Neutrophil (primary cell): ENCODE measurements at regions not wholly inside any gene's neighbourhood (a gene's known extent, or its start where the extent isn't known, plus 50 kb on each side); places are given as distances from the start of the nearest gene placed in this dataset.

Experiments
- H3K27ac ChIP-seq: fragments of 200-600 bp; sonication (generic); 2 replicates; pipeline ENCODE4 v1.5.1; 2016; ENCODE audit warnings: mild to moderate bottlenecking, moderate library complexity
- H3K27me3 ChIP-seq: fragments of 200-600 bp; sonication (generic); 2 replicates; pipeline ENCODE4 v1.6.0; 2016; ENCODE audit warnings: mild to moderate bottlenecking
- H3K36me3 ChIP-seq: fragments of 200-600 bp; sonication (generic); 2 replicates; pipeline ENCODE4 v1.5.1; 2017
- H3K4me1 ChIP-seq, 2 experiments: fragments of 200-600 bp in 1 of 2; sonication (generic) in 1 of 2; 1 replicate in 1 of 2; 2 replicates in 1 of 2; pipeline versions ENCODE4 v1.5.1 to v1.6.1; 2013 to 2016; ENCODE audit warnings: low read depth in 1 of 2, low read length in 1 of 2, mild to moderate bottlenecking in 1 of 2, moderate library complexity in 1 of 2; ENCODE audit not compliant: control insufficient read depth in 1 of 2, insufficient read depth in 1 of 2
- H3K4me3 ChIP-seq, 2 experiments: fragments of 200-600 bp in 1 of 2; sonication (generic) in 1 of 2; 1 replicate in 1 of 2; 2 replicates in 1 of 2; pipeline ENCODE4 v1.5.1; 2013 to 2016; ENCODE audit warnings: low read depth in 1 of 2, low read length in 1 of 2, mild to moderate bottlenecking in 1 of 2, moderate library complexity in 1 of 2
- H3K9me3 ChIP-seq: fragments of 200-600 bp; sonication (generic); 2 replicates; pipeline ENCODE4 v1.5.1; 2016
- CTCF ChIP-seq: fragments of 200-600 bp; sonication (generic); IDR thresholded peaks from 2 replicates; pipeline ENCODE4 v1.5.1; 2016; ENCODE audit warnings: antibody characterized with exemption

- H3K4me3 ChIP-seq, result no peak overlapping the region
- H3K27ac ChIP-seq, result no peak overlapping the region
- H3K9me3 ChIP-seq, result no peaks in the 10 kb centered on the region
- no peaks in the 10 kb centered on the region for H3K36me3 ChIP-seq
- no peaks in the 10 kb centered on the region for H3K4me1 ChIP-seq
- no peak for TF ChIP-seq CTCF
- no peaks in the 10 kb centered on the region for H3K27me3 ChIP-seq
Observed at GRCh38 chr11:80520507-80520887, 1079.7 kb upstream of the TENM4 start.

GRCh38 chr11:80519596-80520506 lies 1079.0 kb upstream of the TENM4 start:
- Histone ChIP-seq H3K36me3 (no peaks in the 10 kb centered on the region), H3K4me1 (no peaks in the 10 kb centered on the region), H3K4me3 (no peak overlapping the region), H3K27me3 (no peaks in the 10 kb centered on the region), H3K27ac (no peak overlapping the region), H3K9me3 (no peaks in the 10 kb centered on the region)
- no peak for TF ChIP-seq CTCF

- Histone ChIP-seq H3K27me3 (no peaks in the 10 kb centered on the region), H3K27ac (no peak overlapping the region), H3K4me1 (no peaks in the 10 kb centered on the region), H3K9me3 (no peaks in the 10 kb centered on the region), H3K4me3 (no peak overlapping the region), H3K36me3 (no peaks in the 10 kb centered on the region)
- no peak for TF ChIP-seq CTCF
Observed at GRCh38 chr11:80517701-80518100, 1076.9 kb upstream of the TENM4 start.

- H3K27me3 ChIP-seq, result no peaks in the 10 kb centered on the region
- no peak for TF ChIP-seq CTCF
- no peaks in the 10 kb centered on the region for H3K4me1 ChIP-seq
Observed at GRCh38 chr11:80515097-80515496, 1074.3 kb upstream of the TENM4 start.

GRCh38 chr11:80512491-80512890 lies 1071.7 kb upstream of the TENM4 start:
- no peaks in the 10 kb centered on the region for H3K9me3 ChIP-seq
- no peaks in the 10 kb centered on the region for H3K4me1 ChIP-seq
- no peak overlapping the region for H3K4me3 ChIP-seq
- no peak for TF ChIP-seq CTCF
- H3K27ac ChIP-seq, result no peak overlapping the region
- H3K27me3 ChIP-seq, result no peaks in the 10 kb centered on the region
- no peaks in the 10 kb centered on the region for H3K36me3 ChIP-seq

More at GRCh38 chr11:80515097-80515496, 1074.3 kb upstream of the TENM4 start:
- Histone ChIP-seq H3K27ac (no peak overlapping the region), H3K36me3 (no peaks in the 10 kb centered on the region), H3K9me3 (no peaks in the 10 kb centered on the region), H3K4me3 (no peak overlapping the region)
